Lower lobe of right lung (tissue), 2 donors: ENCODE measurements at regions not wholly inside any gene's neighbourhood (a gene's known extent, or its start where the extent isn't known, plus 50 kb on each side); places are given as distances from the start of the nearest gene placed in this dataset.

Experiments used
- ATAC-seq, 2 donors: fragments of 200-7000 bp; cut with Tn5 transposase; one replicate each; pipeline ENCODE4 v1.9.1; 2020 to 2022; ENCODE audit warnings: mild to moderate bottlenecking in 2 of 2, moderate library complexity in 2 of 2
- DNase-seq: peaks from one replicate; pipeline ENCODE4 v3.0.0-alpha.2; 2020
- H3K27ac ChIP-seq: fragments of 200-600 bp; one replicate; pipeline ENCODE4 v1.8.0; 2022
- H3K27me3 ChIP-seq: fragments of 200-600 bp; one replicate; pipeline ENCODE4 v1.8.0; 2022; ENCODE audit warnings: low read depth
- H3K36me3 ChIP-seq: fragments of 200-600 bp; one replicate; pipeline ENCODE4 v1.8.0; 2022; ENCODE audit warnings: mild to moderate bottlenecking
- H3K4me1 ChIP-seq: fragments of 200-600 bp; one replicate; pipeline ENCODE4 v1.8.0; 2022
- H3K4me3 ChIP-seq: fragments of 200-600 bp; one replicate; pipeline ENCODE4 v1.8.0; 2022; ENCODE audit warnings: mild to moderate bottlenecking
- H3K9me3 ChIP-seq: fragments of 200-600 bp; one replicate; pipeline ENCODE4 v1.8.0; 2022
- CTCF ChIP-seq: fragments of 200-600 bp; IDR thresholded peaks from one replicate; pipeline ENCODE4 v1.8.0; 2022; ENCODE audit warnings: antibody characterized with exemption, mild to moderate bottlenecking
- intact Hi-C: fragments of 100-400 bp; cut with DNase I; formaldehyde crosslinking; loops from one replicate; pipeline ENCODE4 v1.11.0; 2022
- donor health status: DM: no; HTN: yes; CAD: no; lungs with severe emphysema.

- Histone ChIP-seq H3K27me3 (no peaks in the 10 kb centered on the region), H3K27ac (no peak overlapping the region), H3K9me3 (no peaks in the 10 kb centered on the region), H3K4me1 (no peaks in the 10 kb centered on the region), H3K4me3 (no peak overlapping the region), H3K36me3 (no peaks in the 10 kb centered on the region)
- ATAC-seq = no peak
- no peak for TF ChIP-seq CTCF
- intact Hi-C loops = no loop called here
- DNase-seq = no peak
Measured at GRCh38 chr20:10137533-10137932, 81.1 kb upstream of the SNAP25 start.

DNA sequence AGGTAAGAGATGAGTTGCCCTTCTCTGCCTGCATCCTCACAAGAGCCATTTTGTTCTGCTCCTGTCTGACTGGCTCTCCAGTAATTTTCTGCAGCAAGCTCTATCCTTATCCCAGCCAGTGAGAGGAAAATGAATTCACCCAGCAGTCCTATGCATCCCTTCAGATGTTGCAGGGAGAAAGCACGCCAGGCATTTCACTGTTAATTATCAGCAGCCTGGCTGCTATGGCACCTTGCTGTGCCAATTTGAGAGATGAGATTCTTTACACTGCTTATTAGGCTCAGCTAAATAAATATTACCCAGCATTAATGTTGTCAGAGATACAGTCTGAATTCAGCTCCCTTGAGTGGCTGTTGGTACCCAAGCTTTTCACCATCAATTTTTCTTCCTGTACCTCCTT lies 61.1 kb upstream of the SNAP25 start:
- Histone ChIP-seq H3K4me3 (no peak overlapping the region), H3K4me1 (no peaks in the 10 kb centered on the region), H3K27ac (no peak overlapping the region), H3K36me3 (no peaks in the 10 kb centered on the region), H3K9me3 (no peaks in the 10 kb centered on the region), H3K27me3 (no peaks in the 10 kb centered on the region)
- DNase-seq (no peak), ATAC-seq (no peak)
- intact Hi-C loops = no loop called here
- TF ChIP-seq CTCF = no peak

- Histone ChIP-seq H3K36me3 (no peaks in the 10 kb centered on the region), H3K9me3 (no peaks in the 10 kb centered on the region), H3K4me3 (no peak overlapping the region), H3K4me1 (no peaks in the 10 kb centered on the region), H3K27me3 (peaks cover 4% of the 10 kb centered on the region), H3K27ac (no peak overlapping the region)
- TF ChIP-seq CTCF = no peak
- ATAC-seq = no peak
- intact Hi-C loops = no loop called here
- DNase-seq = no peak
Measured at GRCh38 chr20:10167040-10167439, 51.6 kb upstream of the SNAP25 start.

GRCh38 chr20:10167594-10167993 lies 51.0 kb upstream of the SNAP25 start:
- intact Hi-C loops = no loop called here
- DNase-seq (no peak), ATAC-seq (no peak)
- Histone ChIP-seq H3K4me1 (no peaks in the 10 kb centered on the region), H3K27me3 (peaks cover 9% of the 10 kb centered on the region), H3K4me3 (no peak overlapping the region), H3K27ac (no peak overlapping the region), H3K36me3 (no peaks in the 10 kb centered on the region), H3K9me3 (no peaks in the 10 kb centered on the region)
- no peak for TF ChIP-seq CTCF
